HL-60 (cell line): ENCODE measurements at regions not wholly inside any gene's neighbourhood (a gene's known extent, or its start where the extent isn't known, plus 50 kb on each side); places are given as distances from the start of the nearest gene placed in this dataset.

ENCODE experiments used
- DNase-seq, 2 experiments: peaks; one replicate each; pipeline ENCODE4 v3.0.0-alpha.2; 2010 to 2020; ENCODE audit warnings: low read depth in 1 of 2, low spot score in 1 of 2
- H3K27ac ChIP-seq: fragments of 250-450 bp; sonication (Bioruptor Pico); replicated peaks from 2 replicates; pipeline ENCODE4 v1.5.1; 2020; ENCODE audit warnings: mild to moderate bottlenecking, moderate library complexity
- H3K27me3 ChIP-seq: fragments of 250-450 bp; sonication (Bioruptor Pico); 2 replicates; pipeline ENCODE4 v1.5.1; 2021; ENCODE audit warnings: mild to moderate bottlenecking, moderate library complexity; ENCODE audit not compliant: insufficient read depth, poor library complexity, severe bottlenecking
- H3K4me3 ChIP-seq: replicated peaks from 2 replicates; pipeline ENCODE4 v1.5.1; 2011; ENCODE audit warnings: mild to moderate bottlenecking, control low read depth, low read length; ENCODE audit not compliant: insufficient read depth
- CTCF ChIP-seq: IDR thresholded peaks from one replicate; pipeline ENCODE4 v1.5.1; 2011; ENCODE audit warnings: low read length, control low read depth, inconsistent platforms; ENCODE audit not compliant: insufficient read depth
- GABPA ChIP-seq: IDR thresholded peaks from 2 replicates; pipeline ENCODE4 v1.6.1; 2012; ENCODE audit warnings: low read depth
- POLR2AphosphoS5 ChIP-seq: IDR thresholded peaks from 2 replicates; pipeline ENCODE4 v1.6.1; 2012; ENCODE audit warnings: low read depth
- REST ChIP-seq: IDR thresholded peaks from 2 replicates; pipeline ENCODE4 v1.6.1; 2012; ENCODE audit warnings: low read depth; ENCODE audit not compliant: insufficient replicate concordance
- SPI1 ChIP-seq: IDR thresholded peaks from 2 replicates; pipeline ENCODE4 v1.6.1; 2012; ENCODE audit warnings: low read depth, mild to moderate bottlenecking, borderline replicate concordance

GRCh38 chr4:79645942-79646341 is 237.9 kb upstream of the GK2 start:
- Histone ChIP-seq H3K27ac (no peak overlapping the region), H3K4me3 (no peak overlapping the region), H3K27me3 (no peaks in the 10 kb centered on the region)
- DNase-seq, result no peak
- TF ChIP-seq GABPA, result no peak
- TF ChIP-seq SPI1, result no peak
- TF ChIP-seq REST, result no peak
- no peak for TF ChIP-seq POLR2AphosphoS5
- TF ChIP-seq CTCF, result no peak

- DNase-seq, result no peak
- TF ChIP-seq SPI1, result no peak
- TF ChIP-seq REST, result no peak
These were observed 230.7 kb upstream of the GK2 start for GRCh38 chr4:79638735-79639134.

GRCh38 chr4:79636991-79637390 is 229.0 kb upstream of the GK2 start:
- TF ChIP-seq REST, result no peak
- no peak for TF ChIP-seq POLR2AphosphoS5
- no peak for TF ChIP-seq GABPA
- TF ChIP-seq CTCF, result no peak
- Histone ChIP-seq H3K27ac (no peak overlapping the region), H3K4me3 (no peak overlapping the region), H3K27me3 (no peaks in the 10 kb centered on the region)
- DNase-seq, result no peak

More at GRCh38 chr4:79638735-79639134, 230.7 kb upstream of the GK2 start:
- H3K27ac ChIP-seq, result no peak overlapping the region
- H3K27me3 ChIP-seq, result no peaks in the 10 kb centered on the region
- H3K4me3 ChIP-seq, result no peak overlapping the region

- no peaks in the 10 kb centered on the region for H3K27me3 ChIP-seq
- H3K4me3 ChIP-seq, result no peak overlapping the region
- TF ChIP-seq REST (no peak), POLR2AphosphoS5 (no peak), CTCF (no peak), GABPA (no peak), SPI1 (no peak)
- H3K27ac ChIP-seq, result no peak overlapping the region
- DNase-seq, result no peak
These were observed 226.1 kb upstream of the GK2 start for GRCh38 chr4:79634111-79634510.
